H9 (cell line): ENCODE measurements at regions not wholly inside any gene's neighbourhood (a gene's known extent, or its start where the extent isn't known, plus 50 kb on each side); places are given as distances from the start of the nearest gene placed in this dataset.

Source experiments
- DNase-seq: peaks from one replicate; pipeline ENCODE4 v3.0.0-alpha.2; 2017
- H2AFZ ChIP-seq: one replicate; pipeline ENCODE4 v1.6.1; 2013; ENCODE audit warnings: mild to moderate bottlenecking, low read length, control low read depth, moderate library complexity
- H2AK5ac ChIP-seq: 2 replicates; pipeline ENCODE4 v1.6.1; 2013; ENCODE audit warnings: low read length, control low read depth, mixed read lengths; ENCODE audit not compliant: insufficient read length
- H2BK120ac ChIP-seq: one replicate; pipeline ENCODE4 v1.6.1; 2013; ENCODE audit warnings: low read depth, mild to moderate bottlenecking, low read length, control low read depth, inconsistent platforms; ENCODE audit not compliant: poor library complexity, severe bottlenecking
- H2BK12ac ChIP-seq: 2 replicates; pipeline ENCODE4 v1.6.1; 2013; ENCODE audit warnings: low read length, control low read depth, mixed read lengths, low read depth; ENCODE audit not compliant: insufficient read length
- H2BK15ac ChIP-seq: 2 replicates; pipeline ENCODE4 v1.6.1; 2013; ENCODE audit warnings: low read depth, low read length, control low read depth
- H2BK20ac ChIP-seq: one replicate; pipeline ENCODE4 v1.6.1; 2013; ENCODE audit warnings: low read depth, mild to moderate bottlenecking, low read length, control low read depth, inconsistent platforms; ENCODE audit not compliant: poor library complexity, severe bottlenecking
- H2BK5ac ChIP-seq: 2 replicates; pipeline ENCODE4 v1.6.1; 2013; ENCODE audit warnings: low read length, control low read depth, mixed read lengths; ENCODE audit not compliant: insufficient read length
- H3K14ac ChIP-seq: 2 replicates; pipeline ENCODE4 v1.6.1; 2013; ENCODE audit warnings: low read length, control low read depth; ENCODE audit not compliant: insufficient read depth
- H3K18ac ChIP-seq: 2 replicates; pipeline ENCODE4 v1.6.1; 2013; ENCODE audit warnings: low read depth, mild to moderate bottlenecking, mixed read lengths, low read length, control low read depth; ENCODE audit not compliant: insufficient read length
- H3K23ac ChIP-seq: 2 replicates; pipeline ENCODE4 v1.6.1; 2013; ENCODE audit warnings: low read length, control low read depth, mixed read lengths, low read depth; ENCODE audit not compliant: insufficient read length
- H3K23me2 ChIP-seq: 2 replicates; pipeline ENCODE4 v1.6.1; 2013; ENCODE audit warnings: low read depth, mild to moderate bottlenecking, mixed read lengths, low read length, control low read depth; ENCODE audit not compliant: insufficient read length, poor library complexity, severe bottlenecking
- H3K27ac ChIP-seq: 2 replicates; pipeline ENCODE4 v1.5.1; 2013; ENCODE audit warnings: low read length, control low read depth, mixed read lengths, low read depth; ENCODE audit not compliant: insufficient read length
- H3K27me3 ChIP-seq: 2 replicates; pipeline ENCODE4 v1.6.1; 2013; ENCODE audit warnings: low read length, control low read depth, inconsistent platforms; ENCODE audit not compliant: insufficient read depth
- H3K4ac ChIP-seq: 2 replicates; pipeline ENCODE4 v1.6.1; 2013; ENCODE audit warnings: low read depth, mild to moderate bottlenecking, control low read depth, inconsistent platforms, low read length, moderate library complexity
- H3K4me1 ChIP-seq: 2 replicates; pipeline ENCODE4 v1.6.1; 2013; ENCODE audit warnings: low read length, control low read depth, inconsistent platforms; ENCODE audit not compliant: insufficient read depth
- H3K4me2 ChIP-seq: 2 replicates; pipeline ENCODE4 v1.6.1; 2013; ENCODE audit warnings: low read length, control low read depth, mixed read lengths; ENCODE audit not compliant: insufficient read length, insufficient read depth
- H3K56ac ChIP-seq: 2 replicates; pipeline ENCODE4 v1.6.1; 2013; ENCODE audit warnings: low read depth, mild to moderate bottlenecking, mixed read lengths, low read length, control low read depth; ENCODE audit not compliant: insufficient read length
- H3K79me1 ChIP-seq: 2 replicates; pipeline ENCODE4 v1.6.1; 2013; ENCODE audit warnings: low read depth, mild to moderate bottlenecking, moderate library complexity, low read length, control low read depth, inconsistent platforms; ENCODE audit not compliant: insufficient read depth, poor library complexity, severe bottlenecking
- H3K79me2 ChIP-seq: 2 replicates; pipeline ENCODE4 v1.6.1; 2013; ENCODE audit warnings: low read length, control low read depth, inconsistent platforms; ENCODE audit not compliant: insufficient read depth
- H3K9ac ChIP-seq: 2 replicates; pipeline ENCODE4 v1.6.1; 2013; ENCODE audit warnings: low read length, control low read depth, mixed read lengths; ENCODE audit not compliant: insufficient read length; ENCODE audit errors: extremely low read depth
- H3K9me3 ChIP-seq: one replicate; pipeline ENCODE4 v1.6.1; 2013; ENCODE audit warnings: low read depth, low read length, inconsistent platforms; ENCODE audit not compliant: control insufficient read depth
- H3T11ph ChIP-seq: one replicate; pipeline ENCODE4 v1.6.1; 2013; ENCODE audit warnings: mild to moderate bottlenecking, low read length, control low read depth, inconsistent platforms
- H4K20me1 ChIP-seq: one replicate; pipeline ENCODE4 v1.6.1; 2013; ENCODE audit not compliant: control insufficient read depth, insufficient read length, insufficient read depth
- H4K5ac ChIP-seq: 2 replicates; pipeline ENCODE4 v1.6.1; 2013; ENCODE audit warnings: low read depth, mild to moderate bottlenecking, mixed read lengths, low read length, control low read depth; ENCODE audit not compliant: insufficient read length
- H4K8ac ChIP-seq: replicated peaks from 2 replicates; pipeline ENCODE4 v1.6.1; 2013; ENCODE audit warnings: low read length, control low read depth, mixed read lengths, low read depth; ENCODE audit not compliant: insufficient read length
- H4K91ac ChIP-seq: 2 replicates; pipeline ENCODE4 v1.6.1; 2013; ENCODE audit warnings: low read depth, mild to moderate bottlenecking, moderate library complexity, mixed read lengths, low read length, control low read depth; ENCODE audit not compliant: insufficient read length
- H3K27ac Mint-ChIP-seq, 3 experiments: 2 replicates in 2 of 3; 3 replicates in 1 of 3; pipeline ENCODE4 v1.8.0; 2020 to 2021; ENCODE audit warnings: mixed read lengths in 3 of 3, mild to moderate bottlenecking in 1 of 3, moderate library complexity in 1 of 3
- H3K27me3 Mint-ChIP-seq: 2 replicates; pipeline ENCODE4 v1.8.0; 2021; ENCODE audit warnings: low read depth, mild to moderate bottlenecking, moderate library complexity, mixed read lengths
- H3K36me3 Mint-ChIP-seq, 3 experiments: 2 replicates in 2 of 3; 3 replicates in 1 of 3; pipeline ENCODE4 v1.8.0; 2020 to 2021; ENCODE audit warnings: low read depth in 3 of 3, mixed read lengths in 3 of 3; ENCODE audit not compliant: insufficient read depth in 1 of 3
- H3K4me1 Mint-ChIP-seq, 2 experiments: 2 replicates each; pipeline ENCODE4 v1.8.0; 2020; ENCODE audit warnings: mixed read lengths in 2 of 2
- H3K4me3 Mint-ChIP-seq, 2 experiments: 2 replicates in 1 of 2; 3 replicates in 1 of 2; pipeline ENCODE4 v1.8.0; 2020 to 2021; ENCODE audit warnings: mild to moderate bottlenecking in 2 of 2, mixed read lengths in 2 of 2, moderate library complexity in 1 of 2
- H3K9me3 Mint-ChIP-seq, 2 experiments: 2 replicates in 1 of 2; 3 replicates in 1 of 2; pipeline ENCODE4 v1.8.0; 2020; ENCODE audit warnings: mild to moderate bottlenecking in 2 of 2, mixed read lengths in 2 of 2, moderate library complexity in 1 of 2
- CTCF ChIP-seq: fragments of 200-600 bp; sonication (generic); conservative IDR thresholded peaks from 3 replicates; pipeline ENCODE4 v1.8.0; 2021; ENCODE audit warnings: antibody characterized with exemption, mild to moderate bottlenecking
- WGBS: extraction: QIAGEN DNeasy Blood & Tissue Kit; methylation state at CpG from one replicate; pipeline ENCODE4 v1.1.7; 2013; ENCODE audit warnings: missing lambda C conversion rate, low lambda C conversion rate, mixed read lengths; ENCODE audit not compliant: insufficient read length; ENCODE audit errors: extremely low coverage; 5-methylcytosine and 5-hydroxymethylcytosine counted together

DNA sequence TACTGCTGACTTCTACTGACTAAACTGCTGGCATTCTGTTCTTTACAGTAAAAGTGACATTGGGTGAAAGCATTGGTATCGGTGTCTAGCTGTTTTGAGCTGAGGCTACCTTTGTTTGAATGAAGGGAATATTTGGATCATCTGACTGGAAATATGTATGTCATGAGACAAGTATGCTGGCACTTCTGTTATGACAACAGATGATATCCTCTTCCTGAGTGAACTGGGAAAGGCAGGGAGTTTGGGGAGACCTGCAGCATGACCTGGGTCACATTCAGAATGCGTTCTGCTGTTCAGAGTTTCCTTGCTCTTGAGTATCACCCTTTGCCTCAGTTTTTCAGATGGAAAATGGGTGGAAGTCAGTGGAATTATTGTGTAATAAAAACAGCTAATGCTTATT lies 81.8 kb downstream of the PLCE1 start:
- Histone ChIP-seq H3K79me2 (no peaks in the 10 kb centered on the region), H3K9ac (no peak overlapping the region), H3K23me2 (no peaks in the 10 kb centered on the region), H3K4ac (no peak overlapping the region), H3K27ac (no peak overlapping the region), H3K56ac (no peak overlapping the region), H4K5ac (no peak overlapping the region), H3K18ac (no peak overlapping the region), H4K8ac (no peak overlapping the region), H2AFZ (no peak overlapping the region), H3K9me3 (no peaks in the 10 kb centered on the region), H4K20me1 (no peaks in the 10 kb centered on the region), H2AK5ac (no peak overlapping the region), H3K4me2 (no peak overlapping the region), H3T11ph (no peak overlapping the region), H3K14ac (no peak overlapping the region), H3K79me1 (no peaks in the 10 kb centered on the region), H2BK20ac (no peak overlapping the region), H2BK12ac (no peak overlapping the region), H2BK5ac (no peak overlapping the region), H3K4me1 (0 out of 2 replicates have a peak, but pooled peaks cover 2% of the 10 kb centered on the region), H3K23ac (no peak overlapping the region), H2BK15ac (no peak overlapping the region), H2BK120ac (no peak overlapping the region), H4K91ac (no peak overlapping the region), H3K27me3 (no peaks in the 10 kb centered on the region)
- no peak for TF ChIP-seq CTCF
- Mint-ChIP-seq H3K27me3 (peaks cover 5% of the 10 kb centered on the region), H3K9me3 (0 out of 5 replicates have a peak, but pooled peaks cover 0 to 2% of the 10 kb centered on the region in 2 experiments), H3K36me3 (no peaks in the 10 kb centered on the region; a peak in 1 of 7 replicates), H3K27ac (no peak overlapping the region), H3K4me1 (no peaks in the 10 kb centered on the region), H3K4me3 (no peak overlapping the region)
- WGBS: no CpG with 5 or more reads among the region's 2 CpGs
- no peak for DNase-seq
